ENCODE measurements at regions not wholly inside any gene's neighbourhood (a gene's known extent, or its start where the extent isn't known, plus 50 kb on each side); places are given as distances from the start of the nearest gene placed in this dataset.

- intact Hi-C loops (cut with micrococcal nuclease) = no loop called here
These were observed 183.6 kb upstream of the CCND2 start for GRCh38 chr12:4089956-4090355.

More at GRCh38 chr12:4089956-4090355, 183.6 kb upstream of the CCND2 start:
- H3K4me2 ChIP-seq (ENCODE audit: low read length) = no peak overlapping the region
- DNase-seq (ENCODE audit: low read depth, low spot score) = no peak
- no peaks in the 10 kb centered on the region for H4K20me1 ChIP-seq (ENCODE audit: insufficient read depth)
- no peak for TF ChIP-seq CEBPB (IDR thresholded peaks at IDR 0.05; ENCODE audit: low read depth)
- no peak for TF ChIP-seq CTCF (IDR thresholded peaks at IDR 0.05 in 2 of 3, conservative IDR thresholded peaks at IDR 0.05 in 1 of 3; ENCODE audit: borderline replicate concordance in 1 of 3, insufficient read depth in 1 of 3, low read depth in 2 of 3, low read length in 2 of 3)
- TF ChIP-seq SP1 (IDR thresholded peaks at IDR 0.05; ENCODE audit: low read depth) = no peak
- no peak for TF ChIP-seq CBX3 (IDR thresholded peaks at IDR 0.05; ENCODE audit: low read depth)
- TF ChIP-seq ATF3 (IDR thresholded peaks at IDR 0.05) = no peak
- no peak for TF ChIP-seq ZFX (IDR thresholded peaks at IDR 0.05)
- no peak for TF ChIP-seq JUND (IDR thresholded peaks at IDR 0.05)
- CTCF ChIA-PET = no interaction called here
- H3K36me3 ChIP-seq (ENCODE audit: control insufficient read depth in 1 of 2, insufficient read depth in 2 of 2, low read length in 2 of 2) = no peaks in the 10 kb centered on the region
- no peak overlapping the region for H2AFZ ChIP-seq (ENCODE audit: low read depth, low read length, poor library complexity, severe bottlenecking)
- POLR2A ChIA-PET = no interaction called here
- no peaks in the 10 kb centered on the region for H3K9me3 ChIP-seq (ENCODE audit: control insufficient read depth in 1 of 2, insufficient read depth in 1 of 2, low read depth in 1 of 2, low read length in 2 of 2)
- no peaks in the 10 kb centered on the region for H3K9me2 ChIP-seq (ENCODE audit: insufficient read depth)
- H3K27ac ChIP-seq (ENCODE audit: low read depth, low read length) = no peak overlapping the region
- no peak overlapping the region for H3K9ac ChIP-seq (ENCODE audit: low read length)
- peaks cover 43% of the 10 kb centered on the region for H3K27me3 ChIP-seq (ENCODE audit: insufficient read depth, low read length)
- no TSS peak for BruUV-seq (replicated peaks)
- RAD21 ChIA-PET (ENCODE audit: low non-redundant PET in 1 of 2, low total read pairs in 2 of 2, uncharacterized antibody in 2 of 2, unreplicated experiment in 2 of 2) = no interaction called here
- no peaks in the 10 kb centered on the region for H3K4me1 ChIP-seq (ENCODE audit: control insufficient read depth in 1 of 2, insufficient read depth in 2 of 2, low read length in 2 of 2)
- ATAC-seq = no peak
- no peak overlapping the region for H3K4me3 ChIP-seq (replicated peaks in 1 of 2; ENCODE audit: low read depth in 1 of 2, low read length in 2 of 2)
- no peaks in the 10 kb centered on the region for H3K79me2 ChIP-seq (ENCODE audit: insufficient read depth, low read length)

Data from HCT116 (cell line).